RWPE2 (cell line): ENCODE measurements at regions not wholly inside any gene's neighbourhood (a gene's known extent, or its start where the extent isn't known, plus 50 kb on each side); places are given as distances from the start of the nearest gene placed in this dataset.
"Not testable (repeated sequence)": the region's sequence is repeated elsewhere in the genome, so short reads cannot be mapped to it uniquely, and the experiment has no call there.

Source experiments
- ATAC-seq: fragments of 200-7000 bp; cut with Tn5 transposase; 3 replicates; pipeline ENCODE4 v1.9.1; 2021; ENCODE audit warnings: low read depth
- DNase-seq: peaks from one replicate; pipeline ENCODE4 v3.0.0-alpha.2; 2020; ENCODE audit warnings: low spot score
- H3K27ac ChIP-seq: fragments of 450-650 bp; 2 replicates; pipeline ENCODE4 v1.5.1; 2017; ENCODE audit warnings: mild to moderate bottlenecking; ENCODE audit not compliant: poor library complexity, severe bottlenecking
- H3K27me3 ChIP-seq: fragments of 250-450 bp; sonication (Bioruptor Pico); 2 replicates; pipeline ENCODE4 v1.5.1; 2021; ENCODE audit warnings: mild to moderate bottlenecking, moderate library complexity; ENCODE audit not compliant: insufficient read depth, poor library complexity, severe bottlenecking
- H3K36me3 ChIP-seq: fragments of 250-450 bp; sonication (Bioruptor Pico); 2 replicates; pipeline ENCODE4 v1.5.1; 2020; ENCODE audit warnings: low read depth, mild to moderate bottlenecking, moderate library complexity
- H3K4me1 ChIP-seq: fragments of 250-450 bp; sonication (Bioruptor Pico); 2 replicates; pipeline ENCODE4 v1.5.1; 2021; ENCODE audit warnings: mild to moderate bottlenecking, moderate library complexity; ENCODE audit not compliant: insufficient read depth, poor library complexity, severe bottlenecking
- H3K4me3 ChIP-seq: fragments of 250-450 bp; sonication (Bioruptor Pico); 2 replicates; pipeline ENCODE4 v1.5.1; 2021; ENCODE audit warnings: mild to moderate bottlenecking, moderate library complexity; ENCODE audit not compliant: severe bottlenecking
- H3K9me3 ChIP-seq: fragments of 250-450 bp; sonication (Bioruptor Pico); 2 replicates; pipeline ENCODE4 v1.5.1; 2021; ENCODE audit warnings: mild to moderate bottlenecking, moderate library complexity; ENCODE audit not compliant: severe bottlenecking
- CTCF ChIP-seq: fragments of 450-650 bp; IDR thresholded peaks from one replicate; pipeline ENCODE4 v1.5.1; 2017; ENCODE audit warnings: mild to moderate bottlenecking, moderate library complexity; ENCODE audit not compliant: poor library complexity, severe bottlenecking

DNA sequence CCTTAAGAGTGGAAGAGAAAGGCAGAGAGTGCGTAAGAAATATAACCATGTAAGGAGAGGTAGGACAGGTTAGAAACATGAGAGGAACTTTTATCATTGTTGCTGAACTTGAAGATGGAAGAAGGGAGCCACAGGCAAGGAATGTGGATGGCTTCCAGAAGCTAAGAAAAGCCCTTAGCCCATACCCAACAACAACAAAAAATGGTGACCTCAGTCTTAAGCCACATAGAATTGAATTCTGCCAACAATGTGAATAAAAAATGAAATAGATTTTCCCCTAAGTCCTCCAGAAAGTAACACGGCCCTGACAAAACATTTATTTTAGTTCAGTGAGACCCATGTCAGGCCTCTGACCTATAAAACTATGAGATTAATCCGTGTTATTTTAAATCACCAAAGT, 767.3 kb downstream of the FAM181B start:
- TF ChIP-seq CTCF = no peak
- Histone ChIP-seq H3K4me1 (no peaks in the 10 kb centered on the region), H3K36me3 (no peaks in the 10 kb centered on the region), H3K9me3 (no peaks in the 10 kb centered on the region), H3K27ac (no peak overlapping the region), H3K27me3 (no peaks in the 10 kb centered on the region), H3K4me3 (no peak overlapping the region)
- ATAC-seq (no peak), DNase-seq (no peak)

DNA sequence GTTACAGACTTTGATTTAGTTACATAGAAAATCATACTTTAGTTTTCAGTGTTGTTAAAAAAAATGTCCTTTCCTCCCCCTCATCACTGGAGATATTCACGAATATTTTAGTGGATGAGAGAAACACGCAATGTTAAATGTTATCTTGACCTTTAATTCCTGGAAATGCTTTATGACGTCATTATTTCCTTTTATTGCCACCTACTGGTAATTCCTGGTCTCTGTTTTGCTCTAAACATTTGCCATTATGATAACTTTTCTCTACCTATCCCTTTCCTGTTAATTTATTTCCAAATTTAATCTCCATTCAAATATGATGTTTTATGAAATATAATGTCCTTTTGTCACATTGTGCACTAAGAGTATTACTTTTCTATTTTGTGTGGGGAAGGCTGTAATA, 770.6 kb downstream of the FAM181B start:
- no peak for DNase-seq
- H3K36me3 ChIP-seq = no peaks in the 10 kb centered on the region
- TF ChIP-seq CTCF = peak; percentile 64

GRCh38 chr11:81960443-81960842, 773.2 kb downstream of the FAM181B start:
- DNase-seq (no peak), ATAC-seq (no peak)

More for the DNA sequence above, 770.6 kb downstream of the FAM181B start:
- no peaks in the 10 kb centered on the region for H3K27me3 ChIP-seq
- H3K4me1 ChIP-seq = no peaks in the 10 kb centered on the region
- no peak overlapping the region for H3K4me3 ChIP-seq
- H3K9me3 ChIP-seq = no peaks in the 10 kb centered on the region
- no peak for ATAC-seq
- H3K27ac ChIP-seq = no peak overlapping the region

DNA sequence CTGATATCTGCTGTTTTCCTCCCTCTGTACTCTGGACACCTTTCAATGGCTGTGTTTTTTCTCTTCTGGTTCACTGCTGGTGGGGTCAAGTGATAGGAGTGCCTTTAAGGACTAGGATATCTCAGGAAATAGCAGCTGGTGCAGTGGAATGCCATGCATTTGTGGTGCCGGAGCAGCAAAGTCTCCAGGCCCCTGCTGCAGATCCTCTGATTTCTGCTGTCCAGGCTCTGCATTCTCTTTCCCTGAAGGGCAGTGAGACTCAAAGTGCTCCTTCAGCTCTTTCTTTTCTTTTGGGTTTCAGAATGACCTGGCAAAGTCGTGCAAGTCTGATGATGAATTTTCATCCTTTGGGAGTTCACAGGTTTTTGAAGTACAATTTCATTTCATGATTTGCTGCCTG, 774.3 kb downstream of the FAM181B start:
- DNase-seq = no peak
- no peak for ATAC-seq
- H3K36me3 ChIP-seq = no peaks in the 10 kb centered on the region

More at GRCh38 chr11:81960443-81960842, 773.2 kb downstream of the FAM181B start:
- no peak for TF ChIP-seq CTCF
- H3K4me3 ChIP-seq = no peak overlapping the region
- H3K4me1 ChIP-seq = no peaks in the 10 kb centered on the region
- no peak overlapping the region for H3K27ac ChIP-seq
- no peaks in the 10 kb centered on the region for H3K9me3 ChIP-seq
- no peaks in the 10 kb centered on the region for H3K36me3 ChIP-seq
- no peaks in the 10 kb centered on the region for H3K27me3 ChIP-seq

GRCh38 chr11:81954301-81954700, 779.4 kb downstream of the FAM181B start:
- H3K27me3 ChIP-seq, DNase-seq, ATAC-seq, H3K4me1 ChIP-seq, H3K27ac ChIP-seq, H3K9me3 ChIP-seq, H3K4me3 ChIP-seq, H3K36me3 ChIP-seq: not testable (repeated sequence)

More for the DNA sequence above, 774.3 kb downstream of the FAM181B start:
- TF ChIP-seq CTCF = no peak
- Histone ChIP-seq H3K9me3 (no peaks in the 10 kb centered on the region), H3K4me1 (no peaks in the 10 kb centered on the region), H3K27ac (no peak overlapping the region), H3K27me3 (no peaks in the 10 kb centered on the region), H3K4me3 (no peak overlapping the region)

- Histone ChIP-seq H3K4me1 (no peaks in the 10 kb centered on the region), H3K27me3 (no peaks in the 10 kb centered on the region), H3K9me3 (no peaks in the 10 kb centered on the region), H3K36me3 (no peaks in the 10 kb centered on the region), H3K4me3 (no peak overlapping the region), H3K27ac (no peak overlapping the region)
- DNase-seq (no peak), ATAC-seq (no peak)
- no peak for TF ChIP-seq CTCF
These were observed 786.8 kb downstream of the FAM181B start for GRCh38 chr11:81946831-81947230.
